GM21526 (cell line): ENCODE measurements at regions not wholly inside any gene's neighbourhood (a gene's known extent, or its start where the extent isn't known, plus 50 kb on each side); places are given as distances from the start of the nearest gene placed in this dataset.
"Not testable (repeated sequence)": the region's sequence is repeated elsewhere in the genome, so short reads cannot be mapped to it uniquely, and the experiment has no call there.

Source experiments
- ATAC-seq: cut with Tn5 transposase; IDR thresholded peaks from one replicate; pipeline ENCODE4 v1.9.1; 2021; ENCODE audit warnings: moderate library complexity; ENCODE audit not compliant: unreplicated experiment, low FRiP score

- ATAC-seq: no peak
Observed at GRCh38 chr10:108583877-108584276, 1339.4 kb downstream of the XPNPEP1 start.

- ATAC-seq: no peak
Observed at GRCh38 chr10:108582888-108583287, 1340.4 kb downstream of the XPNPEP1 start.

- ATAC-seq: no peak
Observed at GRCh38 chr10:108582387-108582786, 1340.9 kb downstream of the XPNPEP1 start.

- ATAC-seq: no peak
Observed at GRCh38 chr10:108578258-108578657, 1345.1 kb downstream of the XPNPEP1 start.

GRCh38 chr10:108574233-108574632, 1349.1 kb downstream of the XPNPEP1 start:
- ATAC-seq: no peak

GRCh38 chr10:108568824-108569223, 1354.5 kb downstream of the XPNPEP1 start:
- no peak for ATAC-seq

GRCh38 chr10:108567899-108568752, 1355.2 kb downstream of the XPNPEP1 start:
- ATAC-seq: peak; percentile 85

- no peak for ATAC-seq
Observed at GRCh38 chr10:108566316-108567107, 1356.8 kb downstream of the XPNPEP1 start.

GRCh38 chr10:108562105-108562504, 1361.2 kb downstream of the XPNPEP1 start:
- ATAC-seq: no peak

- ATAC-seq: no peak
Observed at GRCh38 chr10:108561649-108562048, 1361.7 kb downstream of the XPNPEP1 start.

- ATAC-seq: no peak
Observed at GRCh38 chr10:108560488-108560887, 1362.8 kb downstream of the XPNPEP1 start.

- ATAC-seq: no peak
Observed at GRCh38 chr10:108556186-108556585, 1367.1 kb downstream of the XPNPEP1 start.

GRCh38 chr10:108545921-108546320, 1377.4 kb downstream of the XPNPEP1 start:
- peak; percentile 86 for ATAC-seq

- ATAC-seq: peak; percentile 73
Observed at GRCh38 chr10:108544500-108545120, 1378.7 kb downstream of the XPNPEP1 start.

GRCh38 chr10:108533551-108533950, 1369.0 kb upstream of the SORCS1 start:
- ATAC-seq: not testable (repeated sequence)

- ATAC-seq: no peak
Observed at GRCh38 chr10:108523016-108523800, 1358.7 kb upstream of the SORCS1 start.

GRCh38 chr10:108521827-108522492, 1357.5 kb upstream of the SORCS1 start:
- ATAC-seq: no peak

GRCh38 chr10:108515821-108516220, 1351.3 kb upstream of the SORCS1 start:
- ATAC-seq: no peak

GRCh38 chr10:108500396-108500795, 1335.9 kb upstream of the SORCS1 start:
- no peak for ATAC-seq

GRCh38 chr10:108496106-108496505, 1331.6 kb upstream of the SORCS1 start:
- ATAC-seq: no peak
